Prostate gland (tissue), 2 donors: ENCODE measurements at regions not wholly inside any gene's neighbourhood (a gene's known extent, or its start where the extent isn't known, plus 50 kb on each side); places are given as distances from the start of the nearest gene placed in this dataset.

Experiments used
- CTCF ChIP-seq, 4 experiments: fragments of 200-600 bp in 2 of 4; fragments of 450-650 bp in 2 of 4; sonication (generic) in 2 of 4; IDR thresholded peaks; 1 replicate in 3 of 4; 2 replicates in 1 of 4; pipeline ENCODE4 v1.5.1; 2016 to 2019; ENCODE audit warnings: antibody characterized with exemption in 4 of 4, mild to moderate bottlenecking in 2 of 4, moderate library complexity in 2 of 4
- POLR2AphosphoS5 ChIP-seq: sonication (generic); formaldehyde crosslinking; IDR thresholded peaks from one replicate; pipeline ENCODE4 v1.6.1; 2017; ENCODE audit warnings: antibody characterized with exemption

- TF ChIP-seq CTCF (IDR thresholded peaks at IDR 0.05): no peak
- no peak for TF ChIP-seq POLR2AphosphoS5
These were observed 53.5 kb upstream of the MAPK4 start for GRCh38 chr18:50506362-50506761.
